M059J (cell line): ENCODE measurements at regions not wholly inside any gene's neighbourhood (a gene's known extent, or its start where the extent isn't known, plus 50 kb on each side); places are given as distances from the start of the nearest gene placed in this dataset.

Experiments
- DNase-seq: peaks from one replicate; pipeline ENCODE4 v3.0.0-alpha.2; 2012; ENCODE audit warnings: low read depth

- DNase-seq = no peak
Measured at GRCh38 chr2:145160855-145161254, 640.9 kb upstream of the ZEB2 start.

DNA sequence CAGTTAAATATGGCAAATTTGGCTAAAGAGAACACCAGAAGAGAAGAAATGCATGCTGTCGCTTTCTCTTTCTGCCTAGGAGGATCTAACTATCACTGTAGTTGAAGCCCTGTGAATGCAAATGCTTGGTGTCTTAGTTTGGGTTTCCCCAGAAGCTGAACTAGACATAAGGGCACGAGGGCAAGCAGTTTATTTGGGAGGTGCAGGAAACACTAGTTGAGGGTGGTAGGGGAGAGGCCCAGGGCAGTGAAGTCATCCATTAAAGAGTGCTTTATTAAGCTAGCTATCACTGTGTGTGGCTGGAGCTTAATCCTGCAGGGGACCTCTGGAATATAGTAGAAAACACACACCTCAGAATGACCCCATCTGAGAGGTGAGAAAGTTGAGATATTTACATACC, 639.8 kb upstream of the ZEB2 start:
- DNase-seq = no peak

DNA sequence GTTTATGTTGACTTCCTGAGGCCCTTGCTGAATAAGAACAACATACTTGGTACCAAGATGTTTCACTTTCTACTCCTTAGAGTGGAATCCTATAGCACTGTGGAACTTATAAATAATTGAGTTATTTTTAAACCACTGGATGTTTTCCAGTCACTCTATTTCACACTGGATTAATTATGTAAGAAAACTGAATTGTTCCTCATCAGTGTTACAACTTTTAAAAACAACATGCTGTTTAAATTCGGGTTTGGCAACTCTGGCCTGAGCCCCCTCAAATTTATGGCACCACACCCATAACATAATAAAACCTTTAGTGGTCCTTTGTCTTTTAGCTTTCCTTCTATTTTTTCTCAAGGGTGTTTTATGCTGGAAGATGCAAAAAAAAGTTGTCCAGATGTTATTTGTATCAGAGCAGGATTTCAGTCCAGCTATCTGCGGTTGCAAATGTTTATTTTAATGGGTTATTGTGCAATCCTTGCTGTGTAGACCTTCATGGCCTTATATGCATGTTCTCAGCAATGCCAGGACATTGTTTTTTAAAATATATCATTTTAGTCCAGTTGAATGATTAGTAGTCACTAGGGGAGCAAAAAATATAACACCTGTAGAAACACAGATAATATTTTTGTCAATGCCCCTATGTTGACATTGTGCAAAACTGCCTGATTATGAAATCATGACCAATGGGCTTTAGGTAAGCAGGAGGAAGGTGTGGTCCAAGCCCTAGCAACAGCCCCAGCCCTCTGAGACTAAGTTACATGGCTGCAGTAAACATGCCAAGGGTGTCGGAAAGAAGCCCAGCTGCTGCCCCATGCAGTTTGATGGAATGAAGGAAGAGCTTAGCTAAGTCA, 638.0 kb upstream of the ZEB2 start:
- DNase-seq = peak; percentile 75

GRCh38 chr2:145157036-145157675, 637.2 kb upstream of the ZEB2 start:
- DNase-seq = no peak

DNA sequence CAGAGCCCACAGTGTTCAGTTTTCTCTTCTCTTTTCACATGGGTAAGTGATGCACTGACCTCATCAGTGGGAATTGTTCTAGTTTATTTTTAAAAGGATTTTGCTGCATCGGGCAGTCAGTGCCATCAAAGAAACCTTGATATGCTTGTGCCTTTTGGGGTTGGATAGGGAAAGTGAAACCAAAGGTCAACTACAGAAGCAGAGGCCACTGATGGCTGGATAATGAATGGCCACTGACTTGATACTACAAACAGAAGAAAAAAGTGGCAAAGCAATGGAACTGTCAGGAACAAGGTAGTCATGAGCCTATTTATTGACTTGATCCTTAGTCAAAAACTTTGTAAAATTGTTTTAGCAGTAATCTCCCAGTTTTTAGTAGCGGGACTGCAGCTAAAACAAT, 636.3 kb upstream of the ZEB2 start:
- DNase-seq = peak; percentile 8

- DNase-seq = no peak
Measured at GRCh38 chr2:145155196-145155595, 635.3 kb upstream of the ZEB2 start.

DNA sequence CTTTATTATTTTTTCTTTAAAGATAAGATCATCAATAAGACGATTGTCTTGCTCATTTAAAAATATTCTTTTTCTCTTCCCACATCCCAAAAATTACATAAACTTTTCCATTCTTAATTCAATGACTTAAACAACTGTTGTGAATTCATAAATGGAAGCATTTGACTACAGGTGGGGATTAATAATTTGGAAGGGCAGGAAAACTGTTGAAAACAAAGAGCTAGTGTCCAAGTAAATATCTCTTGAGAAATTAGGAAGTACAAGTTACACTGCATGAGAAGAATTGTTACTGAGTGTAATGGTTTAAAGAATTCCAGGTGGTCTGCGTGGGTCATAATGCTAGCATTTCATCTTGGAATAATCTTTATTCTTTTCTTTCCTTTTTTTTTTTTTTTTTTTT, 634.8 kb upstream of the ZEB2 start:
- DNase-seq = no peak

DNA sequence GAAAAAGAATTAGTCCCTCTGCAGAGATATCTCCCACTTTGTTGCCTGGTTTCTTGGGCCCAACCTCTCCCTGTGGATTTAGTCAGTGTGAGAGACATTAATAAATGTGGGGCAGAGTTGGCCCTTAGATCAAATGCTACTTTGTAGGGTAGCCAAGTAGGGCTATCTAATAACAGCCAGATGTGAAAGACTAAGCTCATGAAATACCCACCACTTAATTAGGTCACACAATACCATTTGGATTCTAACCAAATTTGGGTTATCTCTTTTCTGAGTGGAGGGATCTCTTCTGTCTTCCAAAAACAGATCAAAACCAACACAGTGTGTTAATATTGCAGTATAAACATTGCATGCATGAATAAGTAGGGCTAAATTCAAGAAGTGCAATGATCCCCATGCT, 626.8 kb upstream of the ZEB2 start:
- DNase-seq = no peak

- no peak for DNase-seq
Measured at GRCh38 chr2:145144131-145144728, 624.3 kb upstream of the ZEB2 start.

- DNase-seq = no peak
Measured at GRCh38 chr2:145141981-145142380, 622.1 kb upstream of the ZEB2 start.

- DNase-seq = no peak
Measured at GRCh38 chr2:145140658-145141057, 620.7 kb upstream of the ZEB2 start.

GRCh38 chr2:145138626-145139025, 618.7 kb upstream of the ZEB2 start:
- no peak for DNase-seq

GRCh38 chr2:145137901-145138300, 618.0 kb upstream of the ZEB2 start:
- no peak for DNase-seq

GRCh38 chr2:145137211-145137610, 617.3 kb upstream of the ZEB2 start:
- DNase-seq = peak; percentile 10

- DNase-seq = no peak
Measured at GRCh38 chr2:145136702-145137101, 616.8 kb upstream of the ZEB2 start.

GRCh38 chr2:145126146-145126545, 606.2 kb upstream of the ZEB2 start:
- DNase-seq = no peak

DNA sequence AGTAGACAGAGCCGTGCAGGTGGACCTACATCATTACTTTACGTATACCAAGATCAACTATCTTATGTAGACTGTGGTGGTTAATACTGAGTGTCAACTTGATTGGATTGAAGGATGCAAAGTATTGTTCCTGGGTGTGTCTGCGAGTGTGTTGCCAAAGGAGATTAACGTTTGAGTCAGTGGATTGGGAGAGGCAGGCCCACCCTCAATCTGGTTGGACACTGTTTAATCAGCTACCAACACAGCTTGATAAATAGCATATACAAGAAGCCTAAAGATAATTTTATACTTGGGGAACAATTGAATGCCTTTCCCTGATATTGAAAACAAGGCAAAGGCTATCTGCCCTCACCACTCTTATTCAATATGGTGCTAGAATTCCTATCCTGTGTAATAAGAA, 604.2 kb upstream of the ZEB2 start:
- no peak for DNase-seq

GRCh38 chr2:145123606-145124005, 603.7 kb upstream of the ZEB2 start:
- DNase-seq = peak; percentile 8

- DNase-seq = no peak
Measured at GRCh38 chr2:145119225-145119624, 599.3 kb upstream of the ZEB2 start.

DNA sequence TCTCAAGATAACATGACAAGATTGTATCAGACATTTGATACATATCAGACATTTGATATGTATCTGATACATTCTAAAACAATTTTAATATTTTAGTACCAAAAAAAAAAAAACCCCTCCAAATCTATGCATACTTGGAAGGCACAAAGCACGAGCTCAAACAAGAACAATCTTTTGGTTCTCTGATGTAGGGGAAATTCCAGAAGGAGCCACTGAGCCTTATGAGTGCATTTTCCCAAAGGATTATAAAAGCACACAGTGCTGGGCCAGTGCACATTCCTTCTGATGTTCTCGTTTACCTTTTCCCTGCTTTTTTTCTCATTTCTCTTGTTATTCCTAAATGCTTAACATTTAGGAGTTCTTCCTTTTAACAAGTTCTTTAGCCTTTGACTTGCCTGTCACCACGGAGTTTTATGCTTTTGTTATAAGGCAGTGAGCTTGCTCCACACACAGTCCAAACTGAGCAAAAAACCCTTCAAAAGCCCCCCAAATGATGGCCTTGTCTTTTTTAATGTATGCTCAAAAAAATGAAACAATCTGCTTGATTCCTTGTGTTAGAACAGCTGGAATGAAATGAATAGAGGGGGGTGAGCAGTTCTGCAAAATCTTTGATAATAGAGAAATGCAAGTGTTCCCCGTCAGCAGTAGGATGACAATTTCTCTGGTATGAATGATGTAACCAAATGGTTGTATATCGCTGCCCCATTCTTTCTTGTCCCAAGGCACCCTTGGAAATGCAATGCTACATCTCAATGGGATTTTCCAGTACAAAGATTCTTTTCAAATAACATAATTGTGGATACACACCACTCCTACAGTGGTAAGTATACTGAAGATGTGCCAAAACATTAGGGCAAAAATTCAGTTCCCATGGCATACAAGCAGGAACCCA, 597.2 kb upstream of the ZEB2 start:
- DNase-seq = no peak

DNA sequence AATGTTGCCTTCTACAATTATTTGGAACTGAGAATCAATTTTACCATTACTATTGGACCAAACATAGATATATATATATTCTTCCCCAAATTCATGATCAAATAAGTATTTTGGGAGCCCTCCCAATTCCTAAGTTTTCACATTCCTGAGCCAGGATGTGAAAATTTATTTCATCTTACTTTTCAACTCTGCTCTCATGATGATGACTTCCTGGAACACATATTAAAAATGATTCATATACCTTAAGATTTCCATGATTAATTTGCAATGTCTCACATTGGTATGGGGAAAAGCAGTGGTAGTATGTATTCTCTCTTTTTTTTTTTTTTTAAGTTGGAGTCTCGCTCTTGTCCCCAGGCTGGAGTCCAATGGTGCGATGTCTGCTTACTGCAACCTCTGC, 596.1 kb upstream of the ZEB2 start:
- DNase-seq = no peak

DNA sequence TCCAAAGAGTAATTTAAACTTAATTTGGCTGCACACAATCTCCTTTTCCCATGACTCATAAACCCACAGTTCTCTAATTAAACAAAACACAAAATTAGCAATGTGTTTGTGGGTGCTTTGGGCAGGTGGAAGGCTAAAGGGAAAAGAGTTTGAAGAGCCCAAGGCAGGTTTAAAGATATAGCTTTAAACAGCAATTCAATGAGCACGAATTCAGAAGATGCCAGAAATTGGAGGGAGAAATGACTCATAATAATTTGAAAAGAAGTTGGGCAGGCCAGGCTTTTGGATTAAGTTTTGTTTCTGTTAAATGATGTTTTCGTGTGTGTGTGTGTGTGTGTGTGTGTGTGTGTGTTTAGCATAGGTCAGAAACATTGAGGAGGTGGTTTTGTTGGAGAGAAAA, 594.8 kb upstream of the ZEB2 start:
- DNase-seq = peak; percentile 90
